HG03060 (cell line): ENCODE measurements at regions not wholly inside any gene's neighbourhood (a gene's known extent, or its start where the extent isn't known, plus 50 kb on each side); places are given as distances from the start of the nearest gene placed in this dataset.
"Not testable (repeated sequence)": the region's sequence is repeated elsewhere in the genome, so short reads cannot be mapped to it uniquely, and the experiment has no call there.

Experiments
- ATAC-seq: cut with Tn5 transposase; IDR thresholded peaks from one replicate; pipeline ENCODE4 v1.9.1; 2021; ENCODE audit warnings: low read depth, moderate number of reproducible peaks; ENCODE audit not compliant: unreplicated experiment

- not testable (repeated sequence) for ATAC-seq
Observed at GRCh38 chr21:32823296-32823695, 51.7 kb upstream of the PAXBP1 start.

DNA sequence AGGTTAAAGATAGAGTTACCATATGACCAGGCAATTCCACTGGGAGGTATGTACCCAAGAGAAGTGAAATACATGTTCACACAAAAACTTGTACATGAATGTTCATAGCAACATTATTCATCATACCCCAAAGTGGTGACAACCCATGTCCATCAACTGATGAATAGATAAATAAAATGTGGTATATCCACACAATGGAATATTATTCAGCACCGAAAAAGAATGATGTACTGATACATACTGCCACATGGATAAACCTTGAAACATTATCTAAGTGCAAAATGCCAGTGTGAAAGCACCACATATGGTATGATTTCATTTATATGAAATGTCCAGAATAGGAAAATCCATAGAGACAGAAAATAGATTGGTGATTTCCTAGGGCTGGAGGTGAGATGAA lies 53.4 kb upstream of the PAXBP1 start:
- no peak for ATAC-seq

DNA sequence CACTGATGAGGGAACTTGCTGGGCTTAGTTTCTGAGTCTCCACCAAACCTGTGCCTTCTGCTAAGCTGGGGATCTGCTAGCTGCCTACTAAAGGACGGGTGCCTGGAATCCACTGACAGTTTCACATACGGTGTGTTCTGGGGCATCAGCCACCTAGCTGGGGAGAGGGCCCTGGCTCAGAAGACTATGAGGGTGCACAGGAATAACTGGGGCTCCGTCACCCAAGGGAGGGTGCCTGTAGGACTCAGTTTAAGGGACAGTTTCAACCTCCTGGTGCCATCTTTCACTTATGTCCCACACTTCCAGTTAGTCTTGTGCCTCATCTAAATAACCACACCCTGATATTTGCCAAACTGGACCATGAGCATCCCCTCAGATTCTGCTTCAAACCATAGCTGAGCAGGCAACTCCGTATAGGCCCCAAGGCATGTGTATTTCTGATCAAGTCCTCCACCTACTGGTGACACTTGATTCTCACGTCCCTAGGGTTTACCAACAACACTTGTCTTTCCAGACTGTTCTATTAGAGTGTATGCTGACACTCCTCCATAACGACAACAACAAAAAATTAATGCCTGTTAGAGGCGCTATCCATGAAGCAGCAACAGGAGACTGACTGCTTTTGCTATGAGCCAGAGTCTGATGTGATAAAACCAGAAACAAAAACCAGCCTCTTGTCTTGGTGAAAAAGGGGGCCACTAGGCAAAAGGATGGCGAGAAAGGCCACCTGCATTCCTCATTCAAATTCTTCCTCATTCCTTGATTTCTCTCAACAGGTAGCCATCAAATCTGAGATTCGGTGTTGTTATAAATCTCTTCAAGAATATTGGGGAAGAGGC lies 55.0 kb upstream of the PAXBP1 start:
- no peak for ATAC-seq

GRCh38 chr21:32828908-32829307 lies 57.4 kb upstream of the PAXBP1 start:
- no peak for ATAC-seq

GRCh38 chr21:32829504-32829903 lies 57.9 kb upstream of the PAXBP1 start:
- ATAC-seq = no peak

DNA sequence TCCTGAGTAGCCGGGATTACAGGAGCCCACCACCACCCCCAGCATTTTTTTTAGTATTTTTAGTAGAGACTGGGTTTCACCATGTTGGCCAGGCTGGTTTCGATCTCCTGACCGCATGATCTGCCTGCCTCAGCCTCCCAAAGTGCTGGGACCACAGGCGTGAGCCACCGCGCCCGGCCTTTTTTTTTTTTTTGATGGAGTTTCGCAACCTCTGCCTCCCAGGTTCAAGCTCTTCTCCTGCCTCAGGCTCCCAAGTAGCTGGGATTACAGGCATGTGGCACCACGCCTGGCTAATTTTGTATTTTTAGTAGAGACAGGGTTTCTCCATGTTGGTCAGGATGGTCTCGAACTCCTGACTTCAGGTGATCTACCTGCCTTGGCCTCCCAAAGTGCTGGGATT lies 60.2 kb upstream of the PAXBP1 start:
- not testable (repeated sequence) for ATAC-seq

- no peak for ATAC-seq
Observed at GRCh38 chr21:32834211-32834915, 62.8 kb upstream of the PAXBP1 start.

DNA sequence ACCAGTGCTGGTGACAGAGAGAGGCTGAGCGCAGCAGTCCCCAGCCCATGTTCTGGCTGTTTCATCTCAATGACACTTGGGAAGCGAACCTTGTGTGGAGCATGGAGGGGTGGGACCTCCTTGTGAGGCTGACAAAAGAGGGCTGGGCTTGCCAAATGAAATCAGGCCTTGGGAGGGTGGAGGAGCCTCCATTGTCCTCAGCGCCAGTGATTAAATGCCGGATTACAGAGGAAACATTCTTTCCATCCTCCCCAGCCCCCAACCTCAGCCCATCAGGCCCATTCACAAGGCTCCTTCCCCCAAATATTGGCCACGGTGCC lies 63.3 kb upstream of the PAXBP1 start:
- no peak for ATAC-seq

GRCh38 chr21:32842146-32842545 lies 70.6 kb upstream of the PAXBP1 start:
- no peak for ATAC-seq

DNA sequence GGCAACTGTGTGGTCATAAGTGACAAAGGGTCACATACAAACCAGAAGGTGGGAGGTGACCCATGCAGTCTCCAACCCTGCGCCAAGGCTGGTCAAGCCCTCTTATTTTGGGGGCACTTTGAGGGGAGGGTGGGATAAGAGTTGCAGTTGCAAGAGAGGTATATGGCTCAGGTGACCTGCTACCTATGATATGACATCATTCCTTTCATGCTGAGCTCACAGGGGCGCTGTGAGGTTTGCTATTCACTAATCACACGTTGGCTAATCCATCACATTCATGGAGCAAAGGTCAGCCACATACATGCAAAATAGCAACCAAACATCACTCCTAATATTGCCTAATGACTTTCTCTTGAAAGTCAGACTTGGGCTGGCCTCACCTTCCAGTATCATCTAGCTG lies 72.0 kb upstream of the PAXBP1 start:
- ATAC-seq = no peak

- ATAC-seq = no peak
Observed at GRCh38 chr21:32844076-32844475, 72.5 kb upstream of the PAXBP1 start.

- ATAC-seq = no peak
Observed at GRCh38 chr21:32844653-32845436, 73.3 kb upstream of the PAXBP1 start.

DNA sequence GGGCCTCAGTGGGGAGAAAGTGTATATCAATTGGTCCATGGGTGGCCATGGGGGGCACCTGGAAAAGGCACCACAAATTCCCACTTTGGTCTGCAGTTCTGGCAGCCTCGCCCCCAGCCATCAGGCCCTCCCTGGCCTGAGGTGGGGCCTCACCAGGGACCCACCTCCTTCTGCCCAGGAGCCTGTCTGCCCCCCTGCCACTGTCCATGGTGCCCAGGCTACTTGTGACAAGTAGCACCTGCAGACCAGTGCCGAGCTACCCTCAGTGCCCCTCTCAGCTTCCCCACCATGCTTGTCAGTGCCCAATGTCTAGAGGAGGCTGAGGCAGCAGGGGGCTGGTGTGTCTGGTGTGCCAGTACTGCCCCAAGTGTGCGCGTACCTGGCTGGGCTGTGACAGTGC lies 87.1 kb upstream of the PAXBP1 start:
- ATAC-seq = no peak

GRCh38 chr21:32860399-32860798 lies 88.8 kb upstream of the PAXBP1 start:
- ATAC-seq = no peak

GRCh38 chr21:32861866-32862265 lies 90.3 kb upstream of the PAXBP1 start:
- no peak for ATAC-seq

GRCh38 chr21:32867597-32867996 lies 96.0 kb upstream of the PAXBP1 start:
- no peak for ATAC-seq

- ATAC-seq = no peak
Observed at GRCh38 chr21:32868631-32869454, 97.3 kb upstream of the PAXBP1 start.

- no peak for ATAC-seq
Observed at GRCh38 chr21:32869459-32869858, 97.9 kb upstream of the PAXBP1 start.

- ATAC-seq = no peak
Observed at GRCh38 chr21:32876426-32876825, 104.9 kb upstream of the PAXBP1 start.

- ATAC-seq = not testable (repeated sequence)
Observed at GRCh38 chr21:32877888-32878287, 106.3 kb upstream of the PAXBP1 start.
